Progenitor cell of endocrine pancreas (in vitro differentiated cells): ENCODE measurements at regions not wholly inside any gene's neighbourhood (a gene's known extent, or its start where the extent isn't known, plus 50 kb on each side); places are given as distances from the start of the nearest gene placed in this dataset.

Experiments used
- DNase-seq: peaks from one replicate; pipeline ENCODE4 v3.0.0; 2021; ENCODE audit warnings: low spot score; ENCODE audit not compliant: unreplicated experiment
- H3K27ac Mint-ChIP-seq: 2 replicates; pipeline ENCODE4 v1.8.0; 2021; ENCODE audit warnings: mild to moderate bottlenecking, moderate library complexity, mixed read lengths
- H3K27me3 Mint-ChIP-seq: 2 replicates; pipeline ENCODE4 v1.8.0; 2021; ENCODE audit warnings: mixed read lengths
- H3K36me3 Mint-ChIP-seq: 2 replicates; pipeline ENCODE4 v1.8.0; 2022; ENCODE audit warnings: mixed read lengths; ENCODE audit not compliant: insufficient read depth
- H3K4me1 Mint-ChIP-seq: 2 replicates; pipeline ENCODE4 v1.8.0; 2021; ENCODE audit warnings: low read depth, mixed read lengths
- H3K4me3 Mint-ChIP-seq: 2 replicates; pipeline ENCODE4 v1.8.0; 2021; ENCODE audit warnings: low read depth, mild to moderate bottlenecking, moderate library complexity, mixed read lengths
- H3K9me3 Mint-ChIP-seq: 2 replicates; pipeline ENCODE4 v1.8.0; 2021; ENCODE audit warnings: low read depth, mixed read lengths
- CTCF ChIP-seq: fragments of 200-600 bp; sonication (generic); IDR thresholded peaks from one replicate; pipeline ENCODE4 v1.5.0; 2021; ENCODE audit warnings: antibody characterized with exemption, mild to moderate bottlenecking; ENCODE audit not compliant: unreplicated experiment

GRCh38 chr13:59343993-59344822 lies 819.5 kb downstream of the DIAPH3 start:
- Mint-ChIP-seq H3K36me3 (no peaks in the 10 kb centered on the region), H3K27ac (no peak overlapping the region), H3K4me1 (peaks cover 20% of the 10 kb centered on the region), H3K27me3 (peaks cover 7% of the 10 kb centered on the region), H3K4me3 (no peak overlapping the region), H3K9me3 (peaks cover 5% of the 10 kb centered on the region)
- no peak for DNase-seq
- TF ChIP-seq CTCF = no peak

- DNase-seq = no peak
- Mint-ChIP-seq H3K27ac (no peak overlapping the region), H3K4me3 (no peak overlapping the region), H3K36me3 (no peaks in the 10 kb centered on the region), H3K27me3 (peaks cover 8% of the 10 kb centered on the region), H3K4me1 (peaks cover 26% of the 10 kb centered on the region), H3K9me3 (peaks cover 5% of the 10 kb centered on the region)
- TF ChIP-seq CTCF = no peak
These were observed 818.4 kb downstream of the DIAPH3 start for GRCh38 chr13:59345311-59345710.

DNA sequence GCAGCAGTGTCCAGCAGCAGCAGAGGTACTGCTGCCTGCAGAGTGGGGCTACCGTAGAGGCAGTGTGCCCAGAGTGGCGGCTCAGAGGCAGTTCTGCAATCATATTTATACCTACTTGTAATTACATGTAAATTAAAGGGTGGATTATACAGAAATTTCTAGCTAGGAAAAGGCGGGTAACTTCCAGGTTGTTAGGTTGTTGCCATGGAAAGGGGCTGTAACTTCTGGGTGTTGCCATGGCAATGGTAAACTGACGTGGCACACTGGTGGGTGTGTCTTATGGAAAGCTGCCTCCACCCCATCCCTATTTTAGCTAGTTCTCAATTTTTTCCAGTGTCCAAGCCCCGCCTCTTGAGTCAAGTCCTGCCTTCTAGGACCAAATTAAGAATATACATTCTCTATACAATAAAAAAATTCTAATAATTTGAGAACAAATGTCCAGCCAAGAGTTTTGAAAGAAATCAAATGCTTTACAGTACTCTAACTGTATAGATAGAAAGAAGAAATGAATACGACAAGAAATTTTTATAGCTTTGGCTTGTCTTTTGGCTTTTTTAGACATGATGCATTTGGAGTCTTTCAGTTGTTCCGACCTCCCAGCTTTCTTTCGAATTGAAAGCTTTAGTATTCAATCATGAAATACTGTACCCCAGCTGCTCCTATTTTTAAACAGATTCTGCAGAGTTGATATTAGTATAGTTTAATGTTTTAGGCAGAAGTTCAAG lies 816.6 kb downstream of the DIAPH3 start:
- H3K4me3 Mint-ChIP-seq = no peak overlapping the region
- TF ChIP-seq CTCF = no peak

GRCh38 chr13:59348617-59349016 lies 815.1 kb downstream of the DIAPH3 start:
- H3K4me1 Mint-ChIP-seq = peaks cover 34% of the 10 kb centered on the region
- H3K36me3 Mint-ChIP-seq = no peaks in the 10 kb centered on the region
- DNase-seq = no peak
- H3K27me3 Mint-ChIP-seq = peaks cover 10% of the 10 kb centered on the region
- H3K9me3 Mint-ChIP-seq = no peaks in the 10 kb centered on the region
- H3K4me3 Mint-ChIP-seq = no peak overlapping the region
- no peak for TF ChIP-seq CTCF
- no peak overlapping the region for H3K27ac Mint-ChIP-seq

More for the DNA sequence above, 816.6 kb downstream of the DIAPH3 start:
- Mint-ChIP-seq H3K36me3 (no peaks in the 10 kb centered on the region), H3K27me3 (peaks cover 10% of the 10 kb centered on the region), H3K4me1 (peaks cover 34% of the 10 kb centered on the region), H3K9me3 (peaks cover 5% of the 10 kb centered on the region), H3K27ac (no peak overlapping the region)
- no peak for DNase-seq

GRCh38 chr13:59352600-59352999 lies 811.1 kb downstream of the DIAPH3 start:
- peaks cover 3% of the 10 kb centered on the region for H3K27me3 Mint-ChIP-seq
- peaks cover 8% of the 10 kb centered on the region for H3K9me3 Mint-ChIP-seq
- TF ChIP-seq CTCF = no peak
- peak overlapping the region; percentile 89 for H3K27ac Mint-ChIP-seq
- no peak overlapping the region for H3K4me3 Mint-ChIP-seq
- peaks cover 6% of the 10 kb centered on the region for H3K36me3 Mint-ChIP-seq
- H3K4me1 Mint-ChIP-seq = peaks cover 62% of the 10 kb centered on the region
- DNase-seq = no peak
